HUES48 (cell line): ENCODE measurements at regions not wholly inside any gene's neighbourhood (a gene's known extent, or its start where the extent isn't known, plus 50 kb on each side); places are given as distances from the start of the nearest gene placed in this dataset.
"Not testable (repeated sequence)": the region's sequence is repeated elsewhere in the genome, so short reads cannot be mapped to it uniquely, and the experiment has no call there.

Experiments
- H3K27ac ChIP-seq: one replicate; pipeline ENCODE4 v1.7.0; 2013; ENCODE audit warnings: low read depth, low read length, inconsistent platforms
- H3K27me3 ChIP-seq: 2 replicates; pipeline ENCODE4 v1.6.1; 2013; ENCODE audit warnings: mild to moderate bottlenecking, low read length; ENCODE audit not compliant: control insufficient read depth, insufficient read depth
- H3K36me3 ChIP-seq: 2 replicates; pipeline ENCODE4 v1.6.1; 2013; ENCODE audit warnings: low read length; ENCODE audit not compliant: control insufficient read depth, insufficient read depth
- H3K4me1 ChIP-seq: 2 replicates; pipeline ENCODE4 v1.6.1; 2013; ENCODE audit warnings: mild to moderate bottlenecking, low read length; ENCODE audit not compliant: control insufficient read depth, insufficient read depth
- H3K4me3 ChIP-seq: 2 replicates; pipeline ENCODE4 v1.5.1; 2013; ENCODE audit warnings: mild to moderate bottlenecking, low read depth, low read length
- H3K9ac ChIP-seq: 2 replicates; pipeline ENCODE4 v1.6.1; 2013; ENCODE audit warnings: mild to moderate bottlenecking, low read depth, low read length, moderate library complexity
- H3K9me3 ChIP-seq: 2 replicates; pipeline ENCODE4 v1.6.1; 2013; ENCODE audit warnings: low read length; ENCODE audit not compliant: control insufficient read depth, insufficient read depth

- not testable (repeated sequence) for H3K36me3 ChIP-seq, H3K4me3 ChIP-seq, H3K27me3 ChIP-seq, H3K4me1 ChIP-seq, H3K9ac ChIP-seq, H3K27ac ChIP-seq, H3K9me3 ChIP-seq
Measured at GRCh38 chr11:71772193-71772592, 60.8 kb upstream of the DEFB108B start.

GRCh38 chr11:71774603-71775222 is 58.3 kb upstream of the DEFB108B start:
- Histone ChIP-seq H3K9ac (no peak overlapping the region), H3K36me3 (no peaks in the 10 kb centered on the region), H3K4me3 (no peak overlapping the region), H3K27ac (no peak overlapping the region), H3K9me3 (no peaks in the 10 kb centered on the region), H3K4me1 (no peaks in the 10 kb centered on the region), H3K27me3 (no peaks in the 10 kb centered on the region)

GRCh38 chr11:71780116-71780515 is 52.9 kb upstream of the DEFB108B start:
- H3K36me3 ChIP-seq, H3K4me1 ChIP-seq, H3K27ac ChIP-seq, H3K27me3 ChIP-seq, H3K9me3 ChIP-seq, H3K9ac ChIP-seq, H3K4me3 ChIP-seq: not testable (repeated sequence)

GRCh38 chr11:71780771-71781170 is 52.2 kb upstream of the DEFB108B start:
- H3K36me3 ChIP-seq, H3K9me3 ChIP-seq, H3K4me1 ChIP-seq, H3K9ac ChIP-seq, H3K27ac ChIP-seq, H3K27me3 ChIP-seq, H3K4me3 ChIP-seq: not testable (repeated sequence)

- not testable (repeated sequence) for H3K4me3 ChIP-seq, H3K27ac ChIP-seq, H3K4me1 ChIP-seq, H3K36me3 ChIP-seq, H3K9ac ChIP-seq, H3K9me3 ChIP-seq, H3K27me3 ChIP-seq
Measured at GRCh38 chr11:71781491-71781890, 51.5 kb upstream of the DEFB108B start.

GRCh38 chr11:71782229-71782861 is 50.7 kb upstream of the DEFB108B start:
- not testable (repeated sequence) for H3K4me1 ChIP-seq, H3K27me3 ChIP-seq, H3K36me3 ChIP-seq, H3K9me3 ChIP-seq, H3K9ac ChIP-seq, H3K4me3 ChIP-seq, H3K27ac ChIP-seq

GRCh38 chr11:71783191-71783590 is 49.8 kb upstream of the DEFB108B start:
- not testable (repeated sequence) for H3K27me3 ChIP-seq, H3K4me1 ChIP-seq, H3K9me3 ChIP-seq, H3K9ac ChIP-seq, H3K36me3 ChIP-seq, H3K27ac ChIP-seq, H3K4me3 ChIP-seq
